AG04449 (cell line): ENCODE measurements at regions not wholly inside any gene's neighbourhood (a gene's known extent, or its start where the extent isn't known, plus 50 kb on each side); places are given as distances from the start of the nearest gene placed in this dataset.
"Not testable (repeated sequence)": the region's sequence is repeated elsewhere in the genome, so short reads cannot be mapped to it uniquely, and the experiment has no call there.

Experiments
- CTCF ChIA-PET: fragments of 350-600 bp; formaldehyde crosslinking; extraction: SDS; loops from one replicate; lab custom pipeline; 2021; ENCODE audit warnings: antibody characterized with exemption; lab: Yijun Ruan, JAX
- POLR2A ChIA-PET: fragments of 400-600, 350-600 bp; formaldehyde crosslinking; extraction: SDS; loops from one replicate; lab custom pipeline; 2020; ENCODE audit warnings: antibody characterized with exemption, inconsistent platforms; lab: Yijun Ruan, JAX
- DNase-seq: peaks from one replicate; pipeline ENCODE4 v3.0.0-alpha.2; 2010; ENCODE audit warnings: low read depth, low spot score
- H3K4me3 ChIP-seq: 2 replicates; pipeline ENCODE4 v1.5.1; 2011; ENCODE audit warnings: low read depth, mild to moderate bottlenecking, control low read depth, low read length
- CTCF ChIP-seq: IDR thresholded peaks from one replicate; pipeline ENCODE4 v1.5.1; 2011; ENCODE audit warnings: mild to moderate bottlenecking, moderate library complexity, low read length, control low read depth, inconsistent platforms; ENCODE audit not compliant: insufficient read depth; ENCODE audit errors: missing control alignments

GRCh38 chr3:901953-902778 lies 190.7 kb upstream of the CNTN6 start:
- no peak for DNase-seq
- ChIA-PET CTCF (no interaction called here), POLR2A (no interaction called here)
- no peak for TF ChIP-seq CTCF
- no peak overlapping the region for H3K4me3 ChIP-seq

- POLR2A ChIA-PET, result no interaction called here
- no peak for DNase-seq
Observed at GRCh38 chr3:905217-905616, 187.6 kb upstream of the CNTN6 start.

GRCh38 chr3:906739-907138 lies 186.1 kb upstream of the CNTN6 start:
- no peak overlapping the region for H3K4me3 ChIP-seq
- ChIA-PET POLR2A (no interaction called here), CTCF (no interaction called here)
- no peak for DNase-seq
- TF ChIP-seq CTCF, result no peak

More at GRCh38 chr3:905217-905616, 187.6 kb upstream of the CNTN6 start:
- no peak for TF ChIP-seq CTCF
- CTCF ChIA-PET, result no interaction called here
- H3K4me3 ChIP-seq, result no peak overlapping the region

GRCh38 chr3:908839-909238 lies 184.0 kb upstream of the CNTN6 start:
- POLR2A ChIA-PET, result no interaction called here
- no peak for TF ChIP-seq CTCF
- CTCF ChIA-PET, result no interaction called here

GRCh38 chr3:912717-913116 lies 180.1 kb upstream of the CNTN6 start:
- POLR2A ChIA-PET, DNase-seq, CTCF ChIA-PET, H3K4me3 ChIP-seq: not testable (repeated sequence)

More at GRCh38 chr3:908839-909238, 184.0 kb upstream of the CNTN6 start:
- no peak overlapping the region for H3K4me3 ChIP-seq
- no peak for DNase-seq

- H3K4me3 ChIP-seq, result no peak overlapping the region
- no peak for DNase-seq
- ChIA-PET POLR2A (no interaction called here), CTCF (no interaction called here)
- TF ChIP-seq CTCF, result no peak
Observed at GRCh38 chr3:923161-923910, 169.5 kb upstream of the CNTN6 start.
